NCI-H1105 (cell line): ENCODE measurements at regions not wholly inside any gene's neighbourhood (a gene's known extent, or its start where the extent isn't known, plus 50 kb on each side); places are given as distances from the start of the nearest gene placed in this dataset.
"Not testable (repeated sequence)": the region's sequence is repeated elsewhere in the genome, so short reads cannot be mapped to it uniquely, and the experiment has no call there.

Source experiments
- DNase-seq: peaks from one replicate; lab custom pipeline; 2025; lab: John Stamatoyannopoulos, UW

GRCh38 chr5:15384176-15384575, 115.8 kb upstream of the FBXL7 start:
- DNase-seq = no peak

GRCh38 chr5:15383469-15383868, 116.5 kb upstream of the FBXL7 start:
- no peak for DNase-seq

- DNase-seq = no peak
These were observed 117.0 kb upstream of the FBXL7 start for GRCh38 chr5:15383021-15383420.

GRCh38 chr5:15377573-15378340, 122.2 kb upstream of the FBXL7 start:
- no peak for DNase-seq

GRCh38 chr5:15376803-15377202, 123.2 kb upstream of the FBXL7 start:
- DNase-seq = no peak

- DNase-seq = no peak
These were observed 123.9 kb upstream of the FBXL7 start for GRCh38 chr5:15376088-15376487.

GRCh38 chr5:15375559-15375958, 124.4 kb upstream of the FBXL7 start:
- DNase-seq = no peak

- no peak for DNase-seq
These were observed 125.1 kb upstream of the FBXL7 start for GRCh38 chr5:15374886-15375285.

- no peak for DNase-seq
These were observed 126.8 kb upstream of the FBXL7 start for GRCh38 chr5:15373151-15373550.

GRCh38 chr5:15371184-15371583, 128.8 kb upstream of the FBXL7 start:
- DNase-seq = no peak

GRCh38 chr5:15368835-15369234, 131.1 kb upstream of the FBXL7 start:
- DNase-seq = no peak

- no peak for DNase-seq
These were observed 132.5 kb upstream of the FBXL7 start for GRCh38 chr5:15367489-15367888.

GRCh38 chr5:15366676-15367391, 133.1 kb upstream of the FBXL7 start:
- DNase-seq = no peak

- DNase-seq = no peak
These were observed 134.9 kb upstream of the FBXL7 start for GRCh38 chr5:15365070-15365469.

- DNase-seq = no peak
These were observed 136.4 kb upstream of the FBXL7 start for GRCh38 chr5:15363601-15364000.

GRCh38 chr5:15357092-15357453, 142.9 kb upstream of the FBXL7 start:
- DNase-seq = not testable (repeated sequence)

GRCh38 chr5:15356308-15357091, 143.5 kb upstream of the FBXL7 start:
- not testable (repeated sequence) for DNase-seq

GRCh38 chr5:15354021-15354420, 146.0 kb upstream of the FBXL7 start:
- no peak for DNase-seq

GRCh38 chr5:15353086-15353645, 146.8 kb upstream of the FBXL7 start:
- no peak for DNase-seq

GRCh38 chr5:15350614-15351013, 149.4 kb upstream of the FBXL7 start:
- no peak for DNase-seq

GRCh38 chr5:15346738-15347137, 153.2 kb upstream of the FBXL7 start:
- DNase-seq = no peak

- no peak for DNase-seq
These were observed 155.0 kb upstream of the FBXL7 start for GRCh38 chr5:15344954-15345353.

- no peak for DNase-seq
These were observed 161.4 kb upstream of the FBXL7 start for GRCh38 chr5:15338546-15338945.
